ENCODE measurements at regions not wholly inside any gene's neighbourhood (a gene's known extent, or its start where the extent isn't known, plus 50 kb on each side); places are given as distances from the start of the nearest gene placed in this dataset.

- TF ChIP-seq CTCF (conservative IDR thresholded peaks at IDR 0.05; ENCODE audit: low read depth, low read length): no peak
- DNase-seq (ENCODE audit: low read depth): no peak
- H3K4me3 ChIP-seq (ENCODE audit: low read length): no peak overlapping the region
Measured at GRCh38 chr11:45449036-45449601, 163.0 kb upstream of the SYT13 start.

DNA sequence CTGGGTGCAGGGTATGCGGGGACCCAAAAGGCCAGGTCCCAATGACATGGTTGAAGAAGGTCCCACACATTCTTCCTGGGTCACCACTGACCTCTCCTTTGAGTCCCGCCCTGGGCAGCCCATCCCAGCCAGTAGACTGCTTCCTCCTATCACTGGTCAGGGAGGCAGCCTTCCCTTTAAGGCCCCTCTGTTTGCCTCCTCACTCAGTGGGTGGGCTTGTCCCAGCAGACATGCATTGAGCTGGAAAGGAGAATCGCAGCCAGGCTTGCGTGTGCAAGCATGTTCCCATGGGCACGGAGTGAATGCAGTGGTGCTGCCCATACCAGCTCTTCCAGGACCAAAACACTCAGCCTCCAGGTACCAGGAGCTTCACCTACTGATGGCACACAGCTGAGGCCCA is 162.4 kb upstream of the SYT13 start:
- no peak overlapping the region for H3K4me3 ChIP-seq (ENCODE audit: low read length)
- no peak for TF ChIP-seq CTCF (conservative IDR thresholded peaks at IDR 0.05; ENCODE audit: low read depth, low read length)
- DNase-seq (ENCODE audit: low read depth): no peak

- no peak overlapping the region for H3K4me3 ChIP-seq (ENCODE audit: low read length)
- no peak for DNase-seq (ENCODE audit: low read depth)
- TF ChIP-seq CTCF (conservative IDR thresholded peaks at IDR 0.05; ENCODE audit: low read depth, low read length): no peak
Measured at GRCh38 chr11:45446998-45447397, 160.9 kb upstream of the SYT13 start.

GRCh38 chr11:45446434-45446833 is 160.3 kb upstream of the SYT13 start:
- no peak for DNase-seq (ENCODE audit: low read depth)
- no peak for TF ChIP-seq CTCF (conservative IDR thresholded peaks at IDR 0.05; ENCODE audit: low read depth, low read length)
- no peak overlapping the region for H3K4me3 ChIP-seq (ENCODE audit: low read length)

- DNase-seq (ENCODE audit: low read depth): no peak
- no peak overlapping the region for H3K4me3 ChIP-seq (ENCODE audit: low read length)
- no peak for TF ChIP-seq CTCF (conservative IDR thresholded peaks at IDR 0.05; ENCODE audit: low read depth, low read length)
Measured at GRCh38 chr11:45444796-45445195, 158.7 kb upstream of the SYT13 start.

GRCh38 chr11:45440111-45440510 is 154.0 kb upstream of the SYT13 start:
- no peak for DNase-seq (ENCODE audit: low read depth)
- TF ChIP-seq CTCF (conservative IDR thresholded peaks at IDR 0.05; ENCODE audit: low read depth, low read length): no peak
- no peak overlapping the region for H3K4me3 ChIP-seq (ENCODE audit: low read length)

DNA sequence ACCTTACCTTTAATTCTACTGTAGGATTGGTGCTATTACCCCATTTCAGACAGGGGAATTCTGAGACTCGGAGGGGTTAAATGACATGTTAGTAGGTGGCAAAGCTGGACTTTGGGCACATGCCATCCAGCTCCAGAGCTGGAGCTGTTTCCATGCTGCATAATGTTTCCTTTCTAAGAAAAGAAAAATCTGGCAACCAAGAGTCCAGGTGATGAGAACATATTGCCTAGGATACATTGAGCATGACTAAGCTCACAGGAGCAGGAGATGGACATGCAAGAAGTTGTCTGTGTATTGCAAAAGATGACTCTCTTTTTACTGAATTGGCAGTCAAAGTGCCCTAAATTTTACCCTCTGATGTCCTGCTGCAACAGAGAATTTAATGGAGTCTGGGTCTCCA is 150.8 kb upstream of the SYT13 start:
- DNase-seq (ENCODE audit: low read depth): no peak
- H3K4me3 ChIP-seq (ENCODE audit: low read length): no peak overlapping the region

More for the DNA sequence above, 150.8 kb upstream of the SYT13 start:
- no peak for TF ChIP-seq CTCF (conservative IDR thresholded peaks at IDR 0.05; ENCODE audit: low read depth, low read length)

Measured in retinal pigment epithelial cell (primary cell).